NB4 (cell line): ENCODE measurements at regions not wholly inside any gene's neighbourhood (a gene's known extent, or its start where the extent isn't known, plus 50 kb on each side); places are given as distances from the start of the nearest gene placed in this dataset.

Source experiments
- DNase-seq: peaks from one replicate; pipeline ENCODE4 v3.0.0; 2010; ENCODE audit warnings: low read depth
- H3K4me3 ChIP-seq: one replicate; pipeline ENCODE4 v1.5.1; 2011; ENCODE audit warnings: mild to moderate bottlenecking, low read depth, low read length, moderate library complexity
- CTCF ChIP-seq: IDR thresholded peaks from one replicate; pipeline ENCODE4 v1.5.1; 2012; ENCODE audit warnings: low read depth, low read length
- MAX ChIP-seq: IDR thresholded peaks from 2 replicates; pipeline ENCODE4 v1.6.1; 2011; ENCODE audit warnings: low read depth, low read length
- MYC ChIP-seq: IDR thresholded peaks from 2 replicates; pipeline ENCODE4 v1.6.1; 2011; ENCODE audit warnings: low read depth, low read length
- POLR2A ChIP-seq: IDR thresholded peaks from 2 replicates; pipeline ENCODE4 v1.6.1; 2011; ENCODE audit warnings: mild to moderate bottlenecking; ENCODE audit not compliant: insufficient read length; ENCODE audit errors: extremely low read depth

DNA sequence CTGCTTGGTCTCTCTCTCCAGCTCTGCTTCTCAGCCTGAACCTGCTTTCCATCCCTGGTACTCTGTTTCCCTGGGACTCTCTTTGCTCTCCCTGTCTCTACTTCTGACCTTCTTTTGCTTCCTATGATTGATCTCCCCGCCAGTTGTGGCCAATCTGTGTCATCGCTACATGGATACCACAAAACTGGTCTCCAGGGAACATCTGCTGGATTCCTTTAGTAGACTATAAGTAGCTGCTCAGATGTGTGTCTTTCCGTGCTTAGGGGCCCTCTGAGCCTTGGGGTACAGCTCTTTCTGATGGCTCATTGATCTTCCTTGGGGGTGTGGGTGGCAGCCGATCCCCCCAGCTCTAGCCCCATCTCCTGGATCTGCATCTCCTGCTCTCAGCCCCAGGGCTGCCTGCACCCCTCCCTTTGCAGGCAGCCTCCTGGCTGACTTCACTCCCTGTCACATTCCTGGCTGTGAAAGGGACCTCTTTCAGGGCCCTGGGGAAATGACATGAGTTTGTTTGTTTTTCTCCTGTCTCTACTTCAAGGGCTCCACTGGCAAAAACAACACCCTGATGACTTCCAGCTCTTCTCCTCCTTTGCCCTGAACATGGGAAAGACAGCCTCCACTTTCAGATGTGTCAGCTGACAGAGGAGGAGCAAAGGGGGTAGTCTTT, 333.7 kb downstream of the CYP26B1 start:
- DNase-seq, result peak; percentile 56
- TF ChIP-seq CTCF, result no peak
- TF ChIP-seq MAX, result no peak
- TF ChIP-seq MYC, result no peak
- TF ChIP-seq POLR2A, result no peak

DNA sequence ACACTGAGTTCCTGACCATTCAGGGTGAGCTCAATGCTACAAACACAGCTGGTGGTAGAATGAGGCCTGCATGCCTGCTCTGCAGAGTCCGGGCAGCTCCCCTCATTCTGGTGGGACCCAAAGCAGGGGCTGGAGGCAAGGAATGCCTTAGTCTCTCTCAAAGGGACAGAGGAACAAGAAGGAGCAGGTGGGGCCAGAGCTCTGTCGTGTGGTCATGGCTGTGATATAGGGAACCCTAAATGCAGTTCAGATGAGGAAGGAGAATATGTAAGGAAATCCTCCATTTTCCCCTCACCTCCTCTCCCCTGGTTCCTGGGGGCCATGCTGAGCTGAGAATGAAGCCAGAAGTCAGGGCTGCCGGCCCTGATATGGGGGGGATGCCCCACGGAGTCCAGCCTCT, 334.3 kb downstream of the CYP26B1 start:
- no peak overlapping the region for H3K4me3 ChIP-seq
- DNase-seq, result no peak
- TF ChIP-seq MYC (no peak), CTCF (no peak)

More for the DNA sequence above, 333.7 kb downstream of the CYP26B1 start:
- no peak overlapping the region for H3K4me3 ChIP-seq

GRCh38 chr2:71812736-71813135, 334.9 kb downstream of the CYP26B1 start:
- no peak for DNase-seq
- TF ChIP-seq MYC, result no peak
- no peak for TF ChIP-seq CTCF
- TF ChIP-seq POLR2A, result no peak
- no peak for TF ChIP-seq MAX
- H3K4me3 ChIP-seq, result no peak overlapping the region

GRCh38 chr2:71811726-71812125, 335.9 kb downstream of the CYP26B1 start:
- no peak overlapping the region for H3K4me3 ChIP-seq
- no peak for DNase-seq
- TF ChIP-seq CTCF (no peak), MAX (no peak), POLR2A (no peak), MYC (no peak)

GRCh38 chr2:71811157-71811556, 336.5 kb downstream of the CYP26B1 start:
- TF ChIP-seq MAX (no peak), MYC (no peak), CTCF (no peak), POLR2A (no peak)
- no peak overlapping the region for H3K4me3 ChIP-seq
- DNase-seq, result no peak
